HG03095 (cell line): ENCODE measurements at regions not wholly inside any gene's neighbourhood (a gene's known extent, or its start where the extent isn't known, plus 50 kb on each side); places are given as distances from the start of the nearest gene placed in this dataset.
A peak's percentile ranks its signal among the peaks of the same experiment; 100 is the strongest.

Experiments
- ATAC-seq: cut with Tn5 transposase; IDR thresholded peaks from one replicate; pipeline ENCODE4 v1.9.1; 2021; ENCODE audit warnings: moderate library complexity; ENCODE audit not compliant: unreplicated experiment

DNA sequence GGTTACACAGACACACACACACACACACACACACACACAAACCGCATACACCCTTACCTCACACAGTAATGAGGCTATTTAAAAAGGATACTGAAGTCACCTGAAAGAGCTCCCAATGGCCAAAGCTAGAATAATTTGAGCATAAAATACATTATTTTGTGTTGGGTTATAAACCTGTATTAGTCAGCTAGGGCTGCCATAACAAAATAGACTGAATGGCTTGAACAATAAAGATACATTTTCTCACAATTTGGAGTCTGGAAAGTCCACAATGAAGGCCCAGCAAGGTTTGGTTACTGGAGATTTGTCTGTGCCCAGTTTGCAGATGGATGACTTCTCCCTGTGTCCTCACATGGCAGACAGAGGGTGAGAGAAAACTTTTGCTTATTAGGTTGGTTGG, 605.4 kb upstream of the REG3G start:
- no peak for ATAC-seq

DNA sequence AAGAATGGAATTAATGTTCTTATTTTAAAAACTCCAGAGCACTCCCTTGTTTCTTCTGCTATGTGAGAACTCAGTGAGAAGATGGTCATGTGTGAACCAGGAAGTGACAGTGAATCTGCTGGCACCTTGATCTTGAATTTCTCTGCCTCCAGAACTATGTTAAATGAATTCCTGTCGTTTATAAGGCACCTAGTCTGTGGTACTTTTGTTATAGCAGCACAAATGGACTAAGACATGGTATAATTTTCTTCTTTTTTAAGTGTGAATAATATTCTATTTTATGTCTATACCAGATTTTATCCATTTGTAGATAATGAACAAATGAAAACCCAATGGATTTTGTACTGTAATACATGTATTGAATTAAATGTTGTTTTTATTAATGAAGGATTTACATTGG, 601.9 kb upstream of the REG3G start:
- no peak for ATAC-seq

DNA sequence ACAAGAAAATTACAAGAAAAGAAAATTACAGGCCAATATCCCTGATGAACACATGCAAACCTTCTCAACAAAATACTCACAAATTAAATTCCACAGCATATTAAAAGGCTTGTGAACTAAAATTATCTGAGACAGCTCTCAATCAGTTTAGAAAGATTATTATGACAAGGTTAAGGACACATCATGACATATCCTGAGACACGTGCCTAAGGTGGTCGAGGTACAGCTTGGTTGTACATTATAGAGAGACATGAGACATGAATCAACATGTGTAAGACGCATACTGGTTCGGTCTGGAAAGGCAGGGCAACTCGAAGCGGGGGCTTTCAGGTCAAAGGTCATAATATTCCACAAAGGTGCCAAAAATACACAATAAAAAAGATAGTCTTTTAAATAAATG, 598.3 kb upstream of the REG3G start:
- ATAC-seq = no peak

DNA sequence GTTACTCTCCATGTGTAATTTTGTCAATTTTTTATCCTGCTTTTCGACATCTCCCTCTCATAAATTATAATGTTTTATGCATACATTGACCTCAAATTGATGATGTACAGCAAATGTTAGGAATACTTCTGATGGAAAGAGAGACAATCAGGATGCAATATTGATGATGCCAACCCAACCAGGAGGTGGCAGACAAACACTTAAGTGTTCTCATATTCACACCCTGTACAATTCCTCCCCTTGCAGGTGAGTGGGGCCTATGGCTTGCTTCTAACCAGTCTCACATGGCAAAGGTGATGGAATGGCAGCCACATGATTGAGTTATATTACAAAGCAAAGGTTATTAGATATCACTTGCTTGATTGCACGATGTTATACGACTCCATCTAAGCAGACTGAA, 594.3 kb upstream of the REG3G start:
- ATAC-seq = no peak

DNA sequence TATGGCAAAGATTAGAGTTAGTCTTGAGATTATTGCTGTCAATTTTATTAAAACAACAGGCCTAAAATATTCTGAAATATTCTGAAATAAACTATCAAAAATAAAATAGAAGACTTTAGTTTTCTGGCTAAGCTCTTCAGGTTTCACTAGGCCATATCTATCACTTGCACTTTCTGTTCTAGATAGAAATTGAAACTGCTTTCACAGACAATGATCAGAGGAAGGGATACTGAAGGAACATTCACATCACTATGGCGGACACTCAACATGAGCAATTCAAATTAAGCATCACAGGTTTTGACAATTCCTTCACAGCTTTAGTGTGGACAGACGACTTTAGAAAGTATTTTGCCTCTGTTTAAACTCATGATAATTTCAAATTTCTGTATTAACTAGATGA, 586.4 kb upstream of the REG3G start:
- peak; percentile 59 for ATAC-seq

DNA sequence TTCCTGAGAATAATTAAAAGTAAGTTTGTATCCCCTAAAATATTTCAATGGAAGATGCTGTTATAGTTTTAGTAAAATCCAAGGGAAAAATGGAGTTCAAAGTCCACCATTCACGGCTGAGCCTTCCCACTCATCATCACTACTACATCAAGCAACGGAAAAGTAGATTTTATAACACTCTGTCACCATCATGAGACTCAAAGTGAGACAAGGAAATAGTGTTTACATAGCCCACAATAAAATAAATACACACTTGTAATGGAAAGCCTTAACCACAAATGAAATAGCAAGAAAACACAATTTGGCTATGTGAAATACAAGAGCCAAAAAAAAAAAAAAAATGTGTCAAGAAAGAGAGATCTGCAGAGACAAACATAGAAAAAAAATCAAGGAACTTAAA, 569.9 kb upstream of the REG3G start:
- ATAC-seq = no peak

DNA sequence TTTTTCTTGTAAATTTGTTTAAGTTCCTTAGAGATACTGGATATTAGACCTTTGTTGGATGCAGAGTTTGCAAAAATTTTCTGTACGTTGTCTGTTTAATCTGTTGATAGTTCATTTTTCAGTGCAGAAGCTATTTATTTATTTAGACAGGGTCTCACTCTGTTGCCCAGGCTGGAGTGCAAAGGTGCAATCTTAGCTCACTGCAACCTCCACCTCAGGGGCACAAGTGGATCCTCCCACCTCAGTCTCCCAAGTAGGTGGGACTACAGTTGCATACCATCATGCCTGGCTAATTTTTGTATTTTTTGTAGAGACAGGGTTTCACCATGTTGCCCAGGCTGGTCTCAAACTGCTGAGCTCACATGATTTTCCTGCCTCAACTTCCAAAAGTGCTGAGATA, 568.2 kb upstream of the REG3G start:
- no peak for ATAC-seq

DNA sequence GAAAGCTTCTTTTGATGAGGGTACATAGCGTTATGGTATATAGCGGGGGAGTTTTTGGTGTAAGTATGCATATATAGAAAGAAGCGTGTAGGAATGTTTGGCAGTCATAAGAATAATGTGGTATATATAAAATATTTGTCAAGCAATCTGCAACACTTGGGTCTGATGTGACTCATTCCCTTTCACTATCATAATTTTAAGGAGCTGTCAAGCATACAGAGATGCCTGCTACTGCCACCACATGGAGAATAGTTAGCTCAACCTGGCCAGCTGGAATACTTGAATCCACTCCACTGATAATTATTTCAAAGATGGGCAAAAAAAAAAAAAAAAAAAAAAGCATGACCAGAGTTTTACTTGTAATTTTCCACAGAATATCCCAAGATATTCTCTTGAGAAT, 559.8 kb upstream of the REG3G start:
- ATAC-seq = no peak

DNA sequence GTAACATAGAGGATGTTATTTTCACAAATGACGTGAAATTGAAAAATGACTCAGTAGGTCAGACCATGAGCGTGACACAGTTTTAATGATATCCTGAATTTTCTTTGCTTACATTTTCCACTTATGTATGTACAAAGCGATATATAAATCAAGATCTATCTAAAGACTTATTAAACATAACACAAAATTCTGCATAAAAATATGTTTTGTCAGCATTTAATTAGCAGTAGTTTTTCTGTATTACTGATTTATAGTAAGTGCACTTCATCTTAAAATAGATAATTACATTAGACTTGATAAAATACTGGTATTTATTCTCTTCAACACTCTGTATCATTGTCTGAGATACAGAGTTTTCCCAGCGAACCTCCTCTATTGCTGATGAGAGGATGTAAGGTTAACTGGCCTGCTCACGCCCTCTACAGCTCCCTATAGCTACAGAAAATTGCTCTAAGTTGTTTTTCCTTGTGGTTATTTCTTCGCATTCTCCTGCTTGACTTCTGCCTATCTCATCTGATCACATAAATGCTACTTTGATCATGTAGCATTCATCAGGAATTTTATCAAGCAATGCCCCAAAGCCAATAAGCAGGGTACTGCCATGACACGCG, 548.8 kb upstream of the REG3G start:
- ATAC-seq = no peak

DNA sequence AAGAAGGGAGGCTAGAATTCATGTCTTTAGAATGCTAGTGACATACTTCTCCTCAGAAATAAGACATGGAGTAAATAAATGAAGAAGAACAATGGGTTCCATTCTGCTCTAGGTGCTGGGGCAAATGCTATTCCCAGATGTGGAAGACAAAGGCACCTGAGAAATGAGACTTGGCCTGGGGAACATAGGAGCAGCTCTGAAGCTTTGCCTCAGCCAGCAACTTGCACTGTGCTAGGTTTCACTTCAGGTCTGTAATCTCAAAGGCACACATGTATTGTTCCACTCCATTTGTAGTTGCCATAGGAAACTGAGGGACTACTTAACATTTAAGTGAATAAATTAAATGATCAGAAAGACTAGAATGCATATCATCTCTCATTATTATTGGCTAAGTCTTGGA, 538.9 kb upstream of the REG3G start:
- no peak for ATAC-seq

DNA sequence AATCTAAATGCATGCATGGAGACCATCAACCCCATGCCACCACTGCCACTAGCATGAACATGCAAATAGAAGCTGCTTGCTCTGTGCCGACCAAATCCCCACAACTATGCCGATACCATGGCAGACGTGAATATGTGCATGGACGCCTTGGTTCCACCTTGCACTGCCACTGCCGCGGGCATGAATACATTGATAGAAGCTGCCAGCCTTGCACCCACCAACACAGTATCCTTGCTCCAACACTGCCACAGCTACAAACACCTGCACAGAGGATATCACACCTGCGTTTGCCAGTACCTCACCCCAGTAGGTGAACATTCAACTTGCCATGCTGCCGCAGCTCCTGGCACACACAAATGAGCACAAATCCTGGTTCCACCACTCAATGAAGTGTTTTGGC, 527.4 kb upstream of the REG3G start:
- no peak for ATAC-seq

DNA sequence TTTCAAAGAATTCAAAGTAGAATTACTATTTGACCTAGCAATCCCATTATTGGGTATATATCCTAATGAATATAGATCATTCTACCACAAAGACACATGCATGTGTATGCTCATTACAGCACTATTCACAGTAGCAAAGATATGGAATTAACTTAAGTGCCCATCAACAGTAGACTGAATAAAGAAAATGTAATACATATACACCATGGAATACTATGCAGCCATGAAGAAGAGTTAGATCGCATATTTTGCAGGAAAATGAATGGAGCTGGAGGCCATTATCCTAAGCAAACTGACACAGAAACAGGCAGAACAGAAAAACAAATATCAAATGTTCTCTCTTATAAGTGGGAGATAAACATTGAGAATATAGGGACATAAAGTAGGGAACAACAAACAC, 519.2 kb upstream of the REG3G start:
- no peak for ATAC-seq

DNA sequence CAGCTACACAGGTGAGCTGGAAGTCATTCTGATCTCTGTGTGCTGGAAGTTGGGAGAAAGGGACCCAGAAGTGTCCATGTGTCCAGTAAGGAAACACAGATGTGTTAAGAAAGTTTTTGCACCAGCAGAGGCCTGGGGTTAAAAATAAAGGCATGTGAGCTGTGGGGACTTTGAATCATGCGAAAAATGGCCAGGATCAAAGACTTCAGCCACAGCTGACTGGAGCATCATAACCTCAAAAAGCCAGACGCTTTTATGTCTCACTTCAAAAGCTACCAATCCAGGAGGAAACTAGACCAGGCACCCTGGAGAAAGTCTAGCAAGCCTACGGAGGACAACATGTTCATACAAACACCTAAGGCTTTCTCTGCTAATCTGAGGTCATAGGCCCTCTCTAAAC, 503.6 kb upstream of the REG3G start:
- ATAC-seq = no peak

DNA sequence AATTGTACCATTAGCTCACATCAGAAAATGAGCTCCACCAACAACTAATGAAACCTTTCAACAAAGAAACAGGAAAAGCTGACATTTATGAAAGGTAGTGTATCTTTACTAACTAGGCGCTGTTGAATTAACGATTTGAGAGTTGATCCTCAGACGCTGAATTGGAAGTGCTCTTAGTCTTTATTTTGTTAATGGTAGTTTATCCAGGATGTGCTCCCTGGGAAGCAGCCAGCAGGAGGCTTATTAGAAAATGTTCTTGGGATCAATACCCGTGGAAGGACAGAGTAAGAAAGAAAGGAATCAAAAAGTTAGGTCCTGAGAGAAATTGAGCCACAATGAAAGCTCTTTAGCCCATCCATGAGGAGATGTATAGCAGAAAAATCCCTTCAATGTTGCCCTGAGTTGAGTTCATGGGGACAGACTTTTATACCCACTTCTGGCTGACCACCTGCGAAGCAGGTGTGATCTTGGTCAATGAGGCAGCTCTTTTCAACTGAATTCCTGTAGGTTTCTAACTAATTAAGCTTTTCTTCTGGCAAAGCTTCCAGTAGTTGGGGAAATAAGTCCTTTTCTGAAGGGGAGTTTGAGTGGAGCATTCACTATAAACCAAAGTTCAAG, 492.6 kb upstream of the REG3G start:
- no peak for ATAC-seq

DNA sequence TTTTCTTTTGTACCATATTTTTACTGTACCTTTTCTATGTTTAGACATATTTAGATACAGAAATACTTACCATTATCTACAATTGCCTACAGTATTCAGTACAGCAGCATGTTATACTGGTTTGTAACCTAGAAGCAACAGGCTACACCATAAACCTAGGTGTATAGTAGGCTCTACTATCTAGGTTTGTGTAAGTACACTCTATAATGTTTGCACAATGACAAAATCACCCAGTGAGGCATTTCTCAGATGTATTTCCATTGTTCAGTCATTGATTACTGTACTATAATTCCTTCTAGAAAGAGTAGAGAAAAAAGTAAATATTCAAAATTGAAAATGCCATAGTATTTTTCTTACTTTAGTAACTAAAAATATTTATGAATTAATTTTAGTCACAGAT, 490.1 kb upstream of the REG3G start:
- no peak for ATAC-seq

DNA sequence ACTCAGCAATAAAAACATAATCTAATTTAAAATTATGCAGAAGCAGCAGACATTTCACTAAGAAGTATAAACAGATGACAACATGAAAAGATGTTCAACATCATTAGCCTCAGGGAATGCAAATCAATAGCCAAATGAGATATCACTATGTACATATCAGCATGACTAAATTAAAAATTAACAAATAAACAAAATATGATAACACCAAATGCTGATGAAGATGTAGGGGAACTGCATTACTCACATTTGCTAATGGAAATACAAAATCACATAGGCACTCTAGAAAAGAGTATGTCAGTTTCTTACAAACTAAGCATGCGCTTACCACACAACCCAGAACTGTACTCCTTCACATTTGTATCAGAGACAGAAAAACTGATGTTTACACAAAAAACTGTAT, 487.2 kb upstream of the REG3G start:
- ATAC-seq = no peak

DNA sequence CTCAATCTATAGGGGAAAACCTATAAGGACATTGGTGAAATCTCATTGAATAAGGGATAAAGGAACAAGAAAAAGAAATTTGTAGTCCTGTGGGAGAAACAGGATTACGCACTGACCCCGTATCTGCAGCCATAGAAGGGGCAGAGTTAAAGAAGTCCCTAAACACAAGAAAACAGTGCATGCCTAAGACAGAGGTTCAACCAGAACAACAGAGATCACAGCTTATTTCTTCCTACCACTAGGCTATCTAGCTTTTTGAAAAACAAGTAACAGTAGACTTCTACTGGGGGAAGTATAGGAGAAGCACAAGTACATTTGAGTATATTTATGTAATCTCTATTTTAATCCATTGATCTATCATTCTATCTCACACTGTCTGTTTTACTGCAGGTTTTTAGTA, 485.2 kb upstream of the REG3G start:
- no peak for ATAC-seq

DNA sequence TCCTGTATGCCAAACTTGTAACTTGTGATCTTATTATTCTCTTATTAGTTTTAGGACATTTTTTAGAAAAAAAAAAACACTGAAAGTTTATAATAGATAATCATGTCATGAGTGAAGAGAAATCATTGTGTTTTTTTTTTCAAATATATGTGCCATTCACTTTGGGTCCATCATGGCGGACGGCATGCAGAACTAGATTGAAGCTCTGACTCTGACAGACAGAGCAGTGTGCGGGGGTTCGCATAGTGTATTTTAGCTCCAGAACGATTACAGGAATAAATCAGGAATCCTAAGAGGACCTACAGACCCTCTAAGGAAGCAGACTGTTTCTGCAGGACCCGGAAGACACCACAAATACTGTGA, 484.4 kb upstream of the REG3G start:
- ATAC-seq = no peak

DNA sequence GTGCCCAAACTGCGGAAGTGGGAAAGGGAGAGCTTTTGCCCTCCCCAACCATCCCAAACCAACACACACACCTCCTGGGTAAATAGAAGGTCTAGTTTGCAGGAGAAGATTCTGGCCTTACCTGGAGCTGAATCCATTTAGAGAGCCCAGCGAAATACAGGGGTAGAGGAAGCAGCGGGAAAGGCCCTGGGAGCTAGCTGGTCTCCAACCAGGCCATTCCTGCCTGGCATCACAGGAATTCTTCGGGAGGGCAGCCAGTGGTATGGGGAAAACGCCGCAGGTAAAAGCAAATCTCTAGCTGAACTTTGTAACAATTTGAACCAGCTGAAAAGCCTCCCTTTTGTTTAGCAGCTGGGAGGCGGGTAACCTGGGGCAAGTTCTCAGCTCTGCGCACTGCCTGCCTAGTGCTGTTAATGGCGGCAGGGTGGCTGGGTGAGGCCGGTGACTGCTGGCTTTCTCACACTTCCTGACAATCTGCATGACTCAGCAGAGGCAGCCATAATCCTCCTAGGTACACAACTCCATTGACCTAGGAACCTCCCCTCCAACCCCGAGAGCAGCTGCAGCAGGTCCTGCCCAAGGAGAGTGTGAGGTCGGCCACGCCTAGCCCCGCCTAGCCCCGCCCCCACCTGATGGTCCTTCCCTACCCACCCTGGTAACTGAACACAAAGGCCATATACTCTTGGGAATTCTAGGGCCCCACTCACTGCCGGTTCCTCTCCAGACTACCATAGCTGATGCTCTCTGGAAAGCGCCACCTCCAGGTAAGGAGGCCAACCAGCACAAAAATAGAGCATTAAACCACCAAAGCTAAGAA, 483.8 kb upstream of the REG3G start:
- no peak for ATAC-seq

DNA sequence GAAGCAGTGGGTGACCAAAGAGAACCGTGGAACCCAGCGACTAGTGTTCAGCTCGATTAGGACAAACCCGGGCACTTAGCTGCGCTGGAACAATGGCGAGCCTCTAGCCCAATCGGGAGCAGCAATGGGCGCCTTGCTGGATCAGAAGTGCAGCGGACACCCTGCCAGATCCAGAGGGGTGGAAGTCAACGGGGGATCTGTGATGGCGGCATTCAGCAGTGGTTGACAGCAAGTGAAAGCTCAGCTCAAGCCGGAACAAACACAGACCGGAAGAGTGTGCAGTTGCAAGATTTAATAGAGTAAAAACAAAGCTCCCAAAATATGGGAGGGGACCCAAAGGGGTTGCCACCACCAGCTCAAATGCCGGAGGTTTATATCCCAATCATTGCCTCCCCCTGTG, 478.7 kb upstream of the REG3G start:
- ATAC-seq = no peak

DNA sequence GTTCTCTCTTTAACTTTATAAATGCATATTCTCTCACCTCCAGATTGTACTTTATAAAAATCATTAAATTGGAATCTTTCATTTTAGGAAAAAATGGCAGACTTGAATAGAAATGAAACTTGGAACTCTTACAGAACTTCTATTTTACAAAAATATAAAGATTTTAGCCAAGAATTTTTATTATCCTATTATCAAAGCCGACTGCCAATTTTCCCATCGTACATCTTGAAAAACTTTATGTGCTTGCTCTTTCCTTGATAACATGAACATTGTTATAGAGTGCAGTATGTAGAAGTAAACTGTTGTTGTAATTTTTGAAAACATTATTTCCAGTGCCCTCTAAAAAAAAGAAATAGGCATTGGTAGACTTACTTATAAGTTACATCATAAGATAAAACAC, 475.7 kb upstream of the REG3G start:
- no peak for ATAC-seq

DNA sequence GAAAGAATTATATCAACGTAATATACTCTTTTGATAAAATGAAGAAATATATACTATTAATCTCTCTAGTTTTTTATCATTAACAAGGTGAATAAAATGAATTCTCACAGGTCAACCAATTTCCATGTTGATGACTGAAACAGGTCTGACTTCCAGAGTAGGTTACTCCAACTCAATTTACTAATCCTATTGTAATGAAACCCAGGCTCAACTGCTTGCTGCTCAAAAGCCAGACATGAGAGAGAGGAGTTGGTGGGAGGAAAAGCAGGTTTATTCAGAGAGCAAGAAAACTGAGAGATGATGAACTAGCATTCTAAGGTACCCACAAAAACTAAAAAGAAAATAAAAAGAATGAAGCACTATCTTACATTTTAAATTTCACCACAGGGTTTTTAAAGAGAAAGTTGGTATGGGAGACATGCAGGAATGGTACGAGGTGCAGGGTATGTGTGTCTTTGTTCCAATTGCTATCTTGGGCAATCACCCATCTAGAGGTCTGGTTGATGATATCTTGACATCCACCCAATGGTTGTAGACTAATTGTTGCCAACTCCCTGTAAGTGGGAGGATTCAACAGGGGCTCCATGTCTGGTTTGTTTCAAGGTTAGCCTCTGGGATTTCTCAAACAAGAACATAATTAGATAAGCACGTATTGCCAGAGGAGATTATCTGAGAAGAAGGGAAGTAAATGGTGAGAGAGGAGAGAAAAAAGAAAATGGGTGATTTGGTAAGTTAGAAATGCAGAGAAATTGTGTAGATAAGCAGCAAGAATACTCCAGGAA, 471.4 kb upstream of the REG3G start:
- no peak for ATAC-seq
